Muscle layer of duodenum (tissue), 2 donors: ENCODE measurements at regions not wholly inside any gene's neighbourhood (a gene's known extent, or its start where the extent isn't known, plus 50 kb on each side); places are given as distances from the start of the nearest gene placed in this dataset.

Experiments
- H3K27ac ChIP-seq: one replicate; pipeline ENCODE4 v1.7.0; 2013; ENCODE audit warnings: mild to moderate bottlenecking, low read length
- H3K27me3 ChIP-seq: one replicate; pipeline ENCODE4 v1.7.0; 2013; ENCODE audit warnings: low read depth, mild to moderate bottlenecking, control low read depth, low read length
- H3K36me3 ChIP-seq, 2 donors: one replicate each; pipeline ENCODE4 v1.7.0; 2013; ENCODE audit warnings: low read length in 2 of 2, control low read depth in 1 of 2, mild to moderate bottlenecking in 1 of 2; ENCODE audit not compliant: insufficient read depth in 2 of 2, control insufficient read depth in 1 of 2
- H3K4me1 ChIP-seq, 2 donors: one replicate each; pipeline ENCODE4 v1.7.0; 2013; ENCODE audit warnings: low read length in 2 of 2, mild to moderate bottlenecking in 2 of 2, control low read depth in 1 of 2, moderate library complexity in 1 of 2; ENCODE audit not compliant: insufficient read depth in 2 of 2, control insufficient read depth in 1 of 2
- H3K4me3 ChIP-seq, 2 donors: one replicate each; pipeline ENCODE4 v1.7.0; 2013; ENCODE audit warnings: low read length in 2 of 2, low read depth in 1 of 2, mild to moderate bottlenecking in 1 of 2
- H3K9me3 ChIP-seq, 2 donors: one replicate each; pipeline ENCODE4 v1.7.0; 2013; ENCODE audit warnings: low read length in 2 of 2, control low read depth in 1 of 2, mild to moderate bottlenecking in 1 of 2; ENCODE audit not compliant: control insufficient read depth in 1 of 2
- donor health status: healthy.

- H3K36me3 ChIP-seq = no peaks in the 10 kb centered on the region
- no peaks in the 10 kb centered on the region for H3K4me1 ChIP-seq
- no peak overlapping the region for H3K27ac ChIP-seq
- no peaks in the 10 kb centered on the region for H3K27me3 ChIP-seq
- no peaks in the 10 kb centered on the region for H3K9me3 ChIP-seq
- no peak overlapping the region for H3K4me3 ChIP-seq
Observed at GRCh38 chr2:118634876-118635275, 212.6 kb downstream of the EN1 start.

DNA sequence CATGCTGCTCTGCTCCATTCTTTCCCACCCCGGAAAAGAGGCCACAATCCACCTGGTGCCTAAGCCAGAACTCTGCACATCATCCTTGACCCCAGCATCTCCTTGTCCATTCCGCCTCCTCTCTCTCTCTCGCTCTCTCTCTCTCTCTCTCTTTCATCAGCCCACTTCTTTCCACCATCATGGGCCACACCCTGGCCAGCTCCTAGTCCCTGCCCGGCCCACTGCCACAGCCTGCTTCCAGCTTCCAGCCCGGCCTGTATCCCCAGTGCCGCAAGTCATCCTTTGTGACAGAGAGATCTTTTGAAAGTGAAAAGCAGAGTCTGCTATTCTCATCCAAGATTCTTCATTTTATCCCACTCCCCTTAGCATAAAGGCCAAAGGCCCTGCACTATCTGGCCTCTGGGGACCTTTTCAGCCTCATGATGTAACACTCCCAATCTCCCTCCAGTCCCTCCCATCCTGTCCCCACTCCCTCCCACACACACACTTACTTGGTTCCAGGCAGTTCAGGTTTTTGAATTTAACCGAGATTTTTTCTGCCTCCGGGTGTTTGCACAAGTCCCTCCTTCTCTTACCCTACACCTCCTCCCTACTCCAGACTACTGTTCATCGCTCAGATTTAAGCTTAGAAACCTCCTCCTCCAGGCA, 214.0 kb downstream of the EN1 start:
- H3K4me3 ChIP-seq = no peak overlapping the region

GRCh38 chr2:118632921-118633320, 214.5 kb downstream of the EN1 start:
- H3K36me3 ChIP-seq = no peaks in the 10 kb centered on the region
- H3K27me3 ChIP-seq = no peaks in the 10 kb centered on the region
- no peaks in the 10 kb centered on the region for H3K9me3 ChIP-seq
- no peak overlapping the region for H3K4me3 ChIP-seq
- H3K27ac ChIP-seq = no peak overlapping the region
- no peaks in the 10 kb centered on the region for H3K4me1 ChIP-seq

More for the DNA sequence above, 214.0 kb downstream of the EN1 start:
- H3K4me1 ChIP-seq = no peaks in the 10 kb centered on the region
- H3K27me3 ChIP-seq = no peaks in the 10 kb centered on the region
- H3K36me3 ChIP-seq = no peaks in the 10 kb centered on the region
- H3K27ac ChIP-seq = no peak overlapping the region
- H3K9me3 ChIP-seq = no peaks in the 10 kb centered on the region

GRCh38 chr2:118627156-118627555, 220.3 kb downstream of the EN1 start:
- Histone ChIP-seq H3K9me3 (no peaks in the 10 kb centered on the region), H3K27me3 (no peaks in the 10 kb centered on the region), H3K4me1 (no peaks in the 10 kb centered on the region), H3K27ac (no peak overlapping the region), H3K4me3 (no peak overlapping the region), H3K36me3 (no peaks in the 10 kb centered on the region)

GRCh38 chr2:118622913-118623312, 224.5 kb downstream of the EN1 start:
- no peaks in the 10 kb centered on the region for H3K4me1 ChIP-seq
- H3K9me3 ChIP-seq = no peaks in the 10 kb centered on the region
- H3K27me3 ChIP-seq = no peaks in the 10 kb centered on the region
- H3K4me3 ChIP-seq = no peak overlapping the region
- no peak overlapping the region for H3K27ac ChIP-seq
- H3K36me3 ChIP-seq = no peaks in the 10 kb centered on the region

DNA sequence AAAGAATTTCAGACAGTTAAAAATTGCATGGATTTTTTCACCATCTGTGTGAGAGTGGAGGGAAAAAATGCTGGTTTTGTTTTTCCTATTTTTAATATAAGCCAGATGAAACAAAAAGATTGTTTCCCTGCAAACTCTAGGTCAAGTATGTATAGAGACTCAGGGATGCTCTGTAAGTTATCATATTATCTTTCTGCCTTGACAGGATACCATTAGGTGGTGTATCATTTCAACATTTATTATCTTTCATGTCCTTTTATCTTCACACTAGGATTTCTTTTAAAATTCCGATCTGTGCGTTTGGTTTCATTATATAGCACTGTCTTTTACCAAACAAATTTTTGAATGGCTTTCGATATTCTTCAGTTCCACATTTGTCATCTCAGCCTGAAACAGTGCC, 225.3 kb downstream of the EN1 start:
- no peaks in the 10 kb centered on the region for H3K36me3 ChIP-seq
- no peak overlapping the region for H3K27ac ChIP-seq
- H3K4me1 ChIP-seq = no peaks in the 10 kb centered on the region
- H3K27me3 ChIP-seq = no peaks in the 10 kb centered on the region
- H3K9me3 ChIP-seq = no peaks in the 10 kb centered on the region
- no peak overlapping the region for H3K4me3 ChIP-seq

DNA sequence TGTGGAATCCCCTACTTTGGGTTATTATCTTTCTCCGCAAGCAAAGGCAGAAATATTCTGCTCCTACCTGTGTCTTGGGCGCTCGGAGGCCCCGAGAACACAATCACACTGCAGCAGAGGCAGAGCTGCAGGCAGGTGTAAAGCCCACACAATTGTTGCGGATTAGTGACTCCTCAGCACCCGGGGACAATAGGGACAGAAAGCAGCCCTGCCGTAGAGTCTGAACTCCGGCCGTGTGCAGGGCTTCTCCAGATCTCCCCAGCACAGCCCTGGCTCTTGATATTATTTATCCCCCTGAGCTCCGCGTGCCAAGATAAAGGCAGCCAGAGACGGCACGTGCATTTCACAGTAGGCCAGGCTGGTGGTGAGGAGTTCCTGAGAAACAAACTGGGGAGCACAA, 229.2 kb downstream of the EN1 start:
- no peaks in the 10 kb centered on the region for H3K27me3 ChIP-seq
- no peaks in the 10 kb centered on the region for H3K4me1 ChIP-seq
- no peaks in the 10 kb centered on the region for H3K36me3 ChIP-seq
- H3K27ac ChIP-seq = no peak overlapping the region
- H3K4me3 ChIP-seq = no peak overlapping the region
- H3K9me3 ChIP-seq = no peaks in the 10 kb centered on the region

DNA sequence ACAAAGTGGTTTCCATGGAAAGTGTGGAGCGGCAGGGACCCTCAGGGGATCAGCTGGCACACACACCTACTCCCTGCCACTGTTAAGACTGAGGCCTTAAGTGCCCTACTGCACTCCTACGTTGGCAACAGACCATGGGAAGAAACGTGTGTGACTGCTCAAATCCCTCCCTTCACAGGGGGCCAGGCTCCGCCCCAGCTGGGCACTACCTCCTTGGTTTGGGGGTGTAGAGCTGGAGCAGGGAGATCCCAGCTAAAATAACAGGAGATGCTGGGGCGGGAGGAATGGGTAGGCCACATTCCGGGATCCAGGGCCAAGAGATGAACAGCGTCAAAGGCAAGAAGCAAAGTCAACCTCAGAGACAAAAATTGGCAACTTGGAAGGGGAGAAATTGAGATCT, 231.0 kb downstream of the EN1 start:
- no peaks in the 10 kb centered on the region for H3K4me1 ChIP-seq
- no peak overlapping the region for H3K27ac ChIP-seq
- H3K4me3 ChIP-seq = no peak overlapping the region
- no peaks in the 10 kb centered on the region for H3K36me3 ChIP-seq
- no peaks in the 10 kb centered on the region for H3K9me3 ChIP-seq
- no peaks in the 10 kb centered on the region for H3K27me3 ChIP-seq

GRCh38 chr2:118614841-118615271, 232.6 kb downstream of the EN1 start:
- H3K27me3 ChIP-seq = no peaks in the 10 kb centered on the region

DNA sequence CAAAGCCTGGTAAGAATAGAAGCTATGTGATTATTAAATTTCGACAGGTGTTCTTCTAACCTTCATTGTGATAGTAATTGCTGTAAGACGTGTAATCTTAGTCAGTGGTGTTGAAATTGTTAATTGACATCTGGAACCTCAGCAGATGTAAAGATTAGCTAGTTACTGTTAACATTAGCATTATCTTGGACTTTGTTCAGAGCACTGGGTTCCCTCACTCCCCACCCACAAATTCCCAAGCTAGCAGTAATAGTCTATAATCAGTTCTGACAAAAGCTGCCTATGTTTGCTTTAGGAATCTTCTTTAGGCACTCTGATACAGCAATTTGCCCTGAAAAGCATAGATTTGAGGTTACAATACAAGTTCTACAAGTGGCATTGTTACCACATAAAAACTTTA, 233.7 kb downstream of the EN1 start:
- no peaks in the 10 kb centered on the region for H3K36me3 ChIP-seq
- H3K27ac ChIP-seq = no peak overlapping the region
- no peaks in the 10 kb centered on the region for H3K4me1 ChIP-seq
- peaks cover 0 to 3% of the 10 kb centered on the region in 2 donors for H3K9me3 ChIP-seq
- H3K27me3 ChIP-seq = no peaks in the 10 kb centered on the region
- no peak overlapping the region for H3K4me3 ChIP-seq

More at GRCh38 chr2:118614841-118615271, 232.6 kb downstream of the EN1 start:
- Histone ChIP-seq H3K36me3 (no peaks in the 10 kb centered on the region), H3K4me3 (no peak overlapping the region), H3K9me3 (no peaks in the 10 kb centered on the region), H3K27ac (no peak overlapping the region), H3K4me1 (no peaks in the 10 kb centered on the region)

- Histone ChIP-seq H3K4me3 (no peak overlapping the region), H3K4me1 (no peaks in the 10 kb centered on the region), H3K27ac (no peak overlapping the region), H3K36me3 (no peaks in the 10 kb centered on the region), H3K9me3 (peaks cover 0 to 3% of the 10 kb centered on the region in 2 donors), H3K27me3 (no peaks in the 10 kb centered on the region)
Observed at GRCh38 chr2:118611691-118612090, 235.8 kb downstream of the EN1 start.

DNA sequence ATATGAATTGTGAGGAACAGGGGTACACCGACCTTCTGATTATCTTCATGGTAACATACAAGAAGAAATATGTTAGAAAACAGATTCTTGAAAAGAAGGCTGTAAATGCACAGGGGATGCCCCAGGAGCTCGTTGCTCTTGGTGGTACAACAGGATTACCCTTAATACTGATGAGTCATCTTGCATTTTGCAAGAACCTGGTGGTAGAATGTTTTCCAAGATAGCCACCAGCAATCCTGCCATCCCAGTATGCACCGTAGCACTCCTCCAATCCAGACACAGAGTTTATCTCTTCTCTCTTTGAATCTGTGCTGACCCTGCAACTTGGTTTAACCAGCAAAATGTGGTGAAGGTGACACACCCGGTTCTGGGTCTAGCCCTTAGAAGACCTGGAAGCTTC, 238.3 kb downstream of the EN1 start:
- Histone ChIP-seq H3K27me3 (no peaks in the 10 kb centered on the region), H3K27ac (no peak overlapping the region), H3K4me1 (no peaks in the 10 kb centered on the region), H3K36me3 (no peaks in the 10 kb centered on the region), H3K4me3 (no peak overlapping the region), H3K9me3 (peaks cover 0 to 3% of the 10 kb centered on the region in 2 donors)
